Heart right ventricle (tissue), 16 donors: ENCODE measurements at regions not wholly inside any gene's neighbourhood (a gene's known extent, or its start where the extent isn't known, plus 50 kb on each side); places are given as distances from the start of the nearest gene placed in this dataset.

Experiments used
- ATAC-seq, 8 donors: fragments of 200-7000 bp; cut with Tn5 transposase; one replicate each; pipeline ENCODE4 v1.9.1; 2020; ENCODE audit warnings: mild to moderate bottlenecking in 8 of 8, moderate library complexity in 8 of 8, moderate number of reproducible peaks in 1 of 8
- DNase-seq, 2 donors: peaks; one replicate each; pipeline ENCODE4 v3.0.0-alpha.2; 2020
- H3K27ac ChIP-seq, 10 donors: fragments of 200-600 bp; sonication (generic) in 2 of 10; one replicate each; pipeline versions ENCODE4 v1.5.0 to v1.8.0; 2020 to 2022; ENCODE audit warnings: mild to moderate bottlenecking in 3 of 10
- H3K27me3 ChIP-seq, 7 donors: fragments of 200-600 bp; one replicate each; pipeline ENCODE4 v1.8.0; 2021 to 2022; ENCODE audit warnings: mild to moderate bottlenecking in 2 of 7
- H3K36me3 ChIP-seq, 9 donors: fragments of 200-600 bp; sonication (generic) in 1 of 9; one replicate each; pipeline versions ENCODE4 v1.5.0 to v1.8.0; 2020 to 2022; ENCODE audit warnings: mild to moderate bottlenecking in 2 of 9
- H3K4me1 ChIP-seq, 9 donors: fragments of 200-600 bp; sonication (generic) in 1 of 9; one replicate each; pipeline versions ENCODE4 v1.5.0 to v1.8.0; 2020 to 2022; ENCODE audit warnings: mild to moderate bottlenecking in 4 of 9
- H3K4me3 ChIP-seq, 10 donors: fragments of 200-600 bp; sonication (generic) in 2 of 10; one replicate each; pipeline versions ENCODE4 v1.5.0 to v1.8.0; 2020 to 2022; ENCODE audit warnings: mild to moderate bottlenecking in 7 of 10, moderate library complexity in 2 of 10
- H3K9me3 ChIP-seq, 11 donors: fragments of 200-600 bp in 10 of 11; sonication (generic) in 2 of 11; one replicate each; pipeline versions ENCODE4 v1.5.0 to v1.8.0; 2013 to 2022; ENCODE audit warnings: mild to moderate bottlenecking in 2 of 11, control low read depth in 1 of 11, moderate library complexity in 1 of 11
- CTCF ChIP-seq, 9 donors: fragments of 200-600 bp; sonication (generic) in 2 of 9; IDR thresholded peaks; one replicate each; pipeline versions ENCODE4 v1.5.0 to v1.8.0; 2021 to 2022; ENCODE audit warnings: antibody characterized with exemption in 9 of 9, mild to moderate bottlenecking in 5 of 9, moderate library complexity in 1 of 9
- WGBS, 2 donors: extraction: QIAGEN DNeasy Blood & Tissue Kit; methylation state at CpG; one replicate each; pipeline ENCODE4 v1.1.7; 2013; ENCODE audit warnings: inconsistent platforms in 1 of 2; 5-methylcytosine and 5-hydroxymethylcytosine counted together
- intact Hi-C, 10 donors: fragments of 100-400 bp; cut with DNase I; formaldehyde crosslinking; loops; one replicate each; pipeline versions ENCODE4 v1.11.1 to v1.14.2; 2022
- donor health status: Arrhythmogenic right ventricular cardiomyopathy.
- donor health status: ischemic (EF 13 %, LVEDD 7.1; RV severe dilation, severe dysfunction).
- donor health status: healthy with polysubstance abuse.
- donor health status: DM: no; HTN: yes; CAD: no.
- donor health status: DM: no; HTN: no; CAD: no.
- donor health status: ischemic (EF 25% LVEDD 6.9; RV normal size, moderate dysfunction).
- donor health status: ischemic (EF 25% LVEDD 5.7; RV mildly dilated, moderate dysfunction).
- donor health status: healthy.
- donor health status: DM: yes; HTN: yes; CAD: no.
- donor health status: Ischemic cardiomyopathy.
- donor health status: ischemic (EF 35%, LVEDD 5.7; RV mildly dilated, moderate dysfunction).
- donor health status: nonischemic (EF 11% LVEDD 7.7; RV severe dilation, severe dysfunction).
- donor health status: DM: yes; HTN: yes; CAD: no.
- donor health status: PGD.
- donor health status: ischemic (EF 29% LVEDD 5.4; RV normal size, mild dysfunction).
- donor health status: nonischemic (EF 23%, LVEDD 6.1; RV moderate dilation, normal function).

- intact Hi-C loops, result no loop called here
- H3K9me3 ChIP-seq, result peaks cover 0 to 29% (median 13%) of the 10 kb centered on the region in 11 donors
- WGBS, 2 donors, result 89 to 95% methylated on average over 4 of the region's 4 CpGs
Observed at GRCh38 chr2:85939131-85939530, 50.3 kb upstream of the ST3GAL5 start.

More at GRCh38 chr2:85939131-85939530, 50.3 kb upstream of the ST3GAL5 start:
- Histone ChIP-seq H3K4me1 (peaks cover 0 to 25% (median 5%) of the 10 kb centered on the region in 9 donors), H3K27ac (no peak overlapping the region), H3K27me3 (no peaks in the 10 kb centered on the region), H3K4me3 (no peak overlapping the region), H3K36me3 (no peaks in the 10 kb centered on the region)
- DNase-seq, result no peak
- TF ChIP-seq CTCF (IDR thresholded peaks at IDR 0.05), result no peak
- no peak for ATAC-seq
